ENCODE measurements at regions not wholly inside any gene's neighbourhood (a gene's known extent, or its start where the extent isn't known, plus 50 kb on each side); places are given as distances from the start of the nearest gene placed in this dataset.

DNA sequence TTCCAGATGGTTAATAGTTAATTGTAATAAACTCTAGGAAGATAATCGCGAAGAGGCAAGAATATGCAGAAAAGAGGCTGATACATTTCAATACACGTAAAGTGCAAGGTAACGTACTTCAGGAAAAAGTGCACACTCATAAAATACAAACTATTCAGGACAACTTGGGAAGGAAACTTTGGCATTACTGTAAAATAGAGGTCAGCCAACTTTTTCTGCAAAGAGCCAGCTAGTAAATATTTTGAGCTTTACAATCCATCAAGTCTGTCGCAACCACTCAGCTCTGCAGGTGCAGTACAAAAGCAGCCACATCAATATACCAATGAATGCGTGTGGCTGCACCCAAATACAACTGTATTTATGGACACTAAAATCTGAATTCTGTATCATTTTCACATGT is 51.6 kb upstream of the THUMPD3 start:
- no peak for DNase-seq

More for the DNA sequence above, 51.6 kb upstream of the THUMPD3 start:
- POLR2A ChIA-PET = no interaction called here
- ATAC-seq (ENCODE audit: low read depth) = no peak
- CTCF ChIA-PET = no interaction called here
- intact Hi-C loops (cut with micrococcal nuclease) = no loop called here
- Mint-ChIP-seq H3K4me1 (no peaks in the 10 kb centered on the region), H3K27ac (no peak overlapping the region), H3K36me3 (ENCODE audit: low read depth) (no peaks in the 10 kb centered on the region), H3K9me3 (no peaks in the 10 kb centered on the region), H3K27me3 (peaks cover 11% of the 10 kb centered on the region), H3K4me3 (no peak overlapping the region)
- TF ChIP-seq, protein P1, sequence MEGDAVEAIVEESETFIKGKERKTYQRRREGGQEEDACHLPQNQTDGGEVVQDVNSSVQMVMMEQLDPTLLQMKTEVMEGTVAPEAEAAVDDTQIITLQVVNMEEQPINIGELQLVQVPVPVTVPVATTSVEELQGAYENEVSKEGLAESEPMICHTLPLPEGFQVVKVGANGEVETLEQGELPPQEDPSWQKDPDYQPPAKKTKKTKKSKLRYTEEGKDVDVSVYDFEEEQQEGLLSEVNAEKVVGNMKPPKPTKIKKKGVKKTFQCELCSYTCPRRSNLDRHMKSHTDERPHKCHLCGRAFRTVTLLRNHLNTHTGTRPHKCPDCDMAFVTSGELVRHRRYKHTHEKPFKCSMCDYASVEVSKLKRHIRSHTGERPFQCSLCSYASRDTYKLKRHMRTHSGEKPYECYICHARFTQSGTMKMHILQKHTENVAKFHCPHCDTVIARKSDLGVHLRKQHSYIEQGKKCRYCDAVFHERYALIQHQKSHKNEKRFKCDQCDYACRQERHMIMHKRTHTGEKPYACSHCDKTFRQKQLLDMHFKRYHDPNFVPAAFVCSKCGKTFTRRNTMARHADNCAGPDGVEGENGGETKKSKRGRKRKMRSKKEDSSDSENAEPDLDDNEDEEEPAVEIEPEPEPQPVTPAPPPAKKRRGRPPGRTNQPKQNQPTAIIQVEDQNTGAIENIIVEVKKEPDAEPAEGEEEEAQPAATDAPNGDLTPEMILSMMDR (IDR thresholded peaks at IDR 0.05) = no peak
